ENCODE measurements at regions not wholly inside any gene's neighbourhood (a gene's known extent, or its start where the extent isn't known, plus 50 kb on each side); places are given as distances from the start of the nearest gene placed in this dataset.

GRCh38 chr17:72268431-72268830, 147.6 kb downstream of the SOX9 start:
- TF ChIP-seq, protein P1, sequence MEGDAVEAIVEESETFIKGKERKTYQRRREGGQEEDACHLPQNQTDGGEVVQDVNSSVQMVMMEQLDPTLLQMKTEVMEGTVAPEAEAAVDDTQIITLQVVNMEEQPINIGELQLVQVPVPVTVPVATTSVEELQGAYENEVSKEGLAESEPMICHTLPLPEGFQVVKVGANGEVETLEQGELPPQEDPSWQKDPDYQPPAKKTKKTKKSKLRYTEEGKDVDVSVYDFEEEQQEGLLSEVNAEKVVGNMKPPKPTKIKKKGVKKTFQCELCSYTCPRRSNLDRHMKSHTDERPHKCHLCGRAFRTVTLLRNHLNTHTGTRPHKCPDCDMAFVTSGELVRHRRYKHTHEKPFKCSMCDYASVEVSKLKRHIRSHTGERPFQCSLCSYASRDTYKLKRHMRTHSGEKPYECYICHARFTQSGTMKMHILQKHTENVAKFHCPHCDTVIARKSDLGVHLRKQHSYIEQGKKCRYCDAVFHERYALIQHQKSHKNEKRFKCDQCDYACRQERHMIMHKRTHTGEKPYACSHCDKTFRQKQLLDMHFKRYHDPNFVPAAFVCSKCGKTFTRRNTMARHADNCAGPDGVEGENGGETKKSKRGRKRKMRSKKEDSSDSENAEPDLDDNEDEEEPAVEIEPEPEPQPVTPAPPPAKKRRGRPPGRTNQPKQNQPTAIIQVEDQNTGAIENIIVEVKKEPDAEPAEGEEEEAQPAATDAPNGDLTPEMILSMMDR (conservative IDR thresholded peaks at IDR 0.05; ENCODE audit: low read length): no peak
- no peak for TF ChIP-seq EZH2phosphoT487 (IDR thresholded peaks at IDR 0.05; ENCODE audit: borderline replicate concordance)

Data from Loucy (cell line).